Body of pancreas (tissue), 4 donors: ENCODE measurements at regions not wholly inside any gene's neighbourhood (a gene's known extent, or its start where the extent isn't known, plus 50 kb on each side); places are given as distances from the start of the nearest gene placed in this dataset.

Experiments
- POLR2A ChIP-seq, 3 donors: fragments of 450-650 bp; IDR thresholded peaks; one replicate each; pipeline ENCODE4 v1.6.1; 2016; ENCODE audit warnings: antibody characterized with exemption in 3 of 3, mild to moderate bottlenecking in 2 of 3
- TF ChIP-seq, protein P1 (sequence below), 7 experiments: fragments of 450-650 bp in 4 of 7; fragments of 200-600 bp in 3 of 7; sonication (generic) in 3 of 7; IDR thresholded peaks; one replicate each; pipeline ENCODE4 v1.5.1; 2016 to 2019; ENCODE audit warnings: antibody characterized with exemption in 7 of 7

DNA sequence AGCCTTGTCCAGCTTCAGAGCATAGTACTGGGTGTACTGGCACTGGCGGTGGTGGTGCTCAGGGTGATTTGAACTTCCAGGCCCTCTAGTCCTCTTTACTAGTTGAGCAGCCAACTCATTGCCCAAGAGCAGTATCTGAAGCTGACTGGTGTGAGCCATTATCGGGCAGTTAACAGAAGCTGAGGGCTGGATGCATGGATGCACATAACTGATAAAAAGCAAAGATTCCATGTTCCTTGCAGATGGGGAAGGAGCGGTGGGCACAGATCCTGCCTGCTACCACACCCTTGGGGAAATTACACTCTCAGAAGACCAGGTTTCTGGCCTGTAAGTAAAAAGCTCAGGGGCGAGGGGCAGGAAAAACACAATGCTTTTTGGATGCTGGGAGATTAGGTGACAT is 499.4 kb upstream of the ARGLU1 start:
- TF ChIP-seq, protein P1, sequence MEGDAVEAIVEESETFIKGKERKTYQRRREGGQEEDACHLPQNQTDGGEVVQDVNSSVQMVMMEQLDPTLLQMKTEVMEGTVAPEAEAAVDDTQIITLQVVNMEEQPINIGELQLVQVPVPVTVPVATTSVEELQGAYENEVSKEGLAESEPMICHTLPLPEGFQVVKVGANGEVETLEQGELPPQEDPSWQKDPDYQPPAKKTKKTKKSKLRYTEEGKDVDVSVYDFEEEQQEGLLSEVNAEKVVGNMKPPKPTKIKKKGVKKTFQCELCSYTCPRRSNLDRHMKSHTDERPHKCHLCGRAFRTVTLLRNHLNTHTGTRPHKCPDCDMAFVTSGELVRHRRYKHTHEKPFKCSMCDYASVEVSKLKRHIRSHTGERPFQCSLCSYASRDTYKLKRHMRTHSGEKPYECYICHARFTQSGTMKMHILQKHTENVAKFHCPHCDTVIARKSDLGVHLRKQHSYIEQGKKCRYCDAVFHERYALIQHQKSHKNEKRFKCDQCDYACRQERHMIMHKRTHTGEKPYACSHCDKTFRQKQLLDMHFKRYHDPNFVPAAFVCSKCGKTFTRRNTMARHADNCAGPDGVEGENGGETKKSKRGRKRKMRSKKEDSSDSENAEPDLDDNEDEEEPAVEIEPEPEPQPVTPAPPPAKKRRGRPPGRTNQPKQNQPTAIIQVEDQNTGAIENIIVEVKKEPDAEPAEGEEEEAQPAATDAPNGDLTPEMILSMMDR (IDR thresholded peaks at IDR 0.05): no peak
- no peak for TF ChIP-seq POLR2A (IDR thresholded peaks at IDR 0.05)
